WTC11 (cell line): ENCODE measurements at regions not wholly inside any gene's neighbourhood (a gene's known extent, or its start where the extent isn't known, plus 50 kb on each side); places are given as distances from the start of the nearest gene placed in this dataset.

Experiments used
- CREM ChIP-seq: sonication (generic); formaldehyde crosslinking; IDR thresholded peaks from 2 replicates; pipeline ENCODE4 v1.8.1; 2022; ENCODE audit warnings: mild to moderate bottlenecking, missing genetic modification reagents, moderate library complexity
- E2F4 ChIP-seq: sonication (generic); formaldehyde crosslinking; IDR thresholded peaks from 2 replicates; pipeline ENCODE4 v1.8.1; 2022; ENCODE audit warnings: low read depth, mild to moderate bottlenecking, moderate library complexity, missing genetic modification reagents, borderline replicate concordance
- ESRRA ChIP-seq: sonication (generic); formaldehyde crosslinking; IDR thresholded peaks from 2 replicates; pipeline ENCODE4 v1.8.1; 2022; ENCODE audit warnings: mild to moderate bottlenecking, missing genetic modification reagents, borderline replicate concordance
- ETV6 ChIP-seq: sonication (generic); formaldehyde crosslinking; IDR thresholded peaks from 2 replicates; pipeline ENCODE4 v1.8.1; 2022; ENCODE audit warnings: mild to moderate bottlenecking, missing genetic modification reagents
- TP53 ChIP-seq: sonication (generic); formaldehyde crosslinking; IDR thresholded peaks from 2 replicates; pipeline ENCODE4 v1.8.1; 2023; ENCODE audit warnings: mild to moderate bottlenecking, missing genetic modification reagents
- USF2 ChIP-seq: sonication (generic); formaldehyde crosslinking; IDR thresholded peaks from 2 replicates; pipeline ENCODE4 v1.8.1; 2023; ENCODE audit warnings: mild to moderate bottlenecking, missing genetic modification reagents, moderate library complexity
- ZBTB43 ChIP-seq: sonication (generic); formaldehyde crosslinking; IDR thresholded peaks from 2 replicates; pipeline ENCODE4 v1.8.1; 2023; ENCODE audit warnings: mild to moderate bottlenecking, missing genetic modification reagents
- ZNF138 ChIP-seq: sonication (generic); formaldehyde crosslinking; conservative IDR thresholded peaks from 2 replicates; pipeline ENCODE4 v1.8.1; 2022; ENCODE audit warnings: mild to moderate bottlenecking, moderate library complexity, missing genetic modification reagents
- TF ChIP-seq, protein P1 (sequence below): sonication (generic); formaldehyde crosslinking; IDR thresholded peaks from 2 replicates; pipeline ENCODE4 v1.8.0; 2022; ENCODE audit warnings: mild to moderate bottlenecking, missing genetic modification reagents
- TF ChIP-seq, protein P2 (sequence below): fragments of 200-600 bp; IDR thresholded peaks from 2 replicates; pipeline ENCODE4 v1.8.0; 2022; ENCODE audit warnings: antibody characterized with exemption
- TF ChIP-seq, protein P3 (sequence below): sonication (generic); formaldehyde crosslinking; IDR thresholded peaks from 2 replicates; pipeline ENCODE4 v1.8.0; 2022; ENCODE audit warnings: mild to moderate bottlenecking, missing genetic modification reagents

DNA sequence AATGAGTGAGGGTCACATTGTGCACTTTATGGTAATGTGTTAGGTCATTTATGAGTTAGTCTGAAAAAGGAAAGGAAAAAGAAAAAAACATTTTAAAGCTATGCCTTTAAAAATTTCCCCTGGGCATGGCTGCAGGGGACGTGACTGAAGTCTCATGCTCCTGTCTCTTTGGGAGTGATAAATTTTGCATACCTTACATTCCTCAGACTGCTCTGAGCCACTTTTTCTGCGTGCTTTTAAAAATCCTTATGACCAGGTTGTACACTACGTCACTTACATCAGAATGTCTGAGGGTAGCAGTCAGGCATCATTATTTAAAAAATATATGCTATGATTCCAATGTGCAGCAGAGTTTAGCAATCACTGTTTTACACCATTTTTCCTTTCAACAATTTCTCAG lies 121.2 kb downstream of the RFPL4B start:
- TF ChIP-seq, protein P1, sequence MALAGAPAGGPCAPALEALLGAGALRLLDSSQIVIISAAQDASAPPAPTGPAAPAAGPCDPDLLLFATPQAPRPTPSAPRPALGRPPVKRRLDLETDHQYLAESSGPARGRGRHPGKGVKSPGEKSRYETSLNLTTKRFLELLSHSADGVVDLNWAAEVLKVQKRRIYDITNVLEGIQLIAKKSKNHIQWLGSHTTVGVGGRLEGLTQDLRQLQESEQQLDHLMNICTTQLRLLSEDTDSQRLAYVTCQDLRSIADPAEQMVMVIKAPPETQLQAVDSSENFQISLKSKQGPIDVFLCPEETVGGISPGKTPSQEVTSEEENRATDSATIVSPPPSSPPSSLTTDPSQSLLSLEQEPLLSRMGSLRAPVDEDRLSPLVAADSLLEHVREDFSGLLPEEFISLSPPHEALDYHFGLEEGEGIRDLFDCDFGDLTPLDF = no peak
- TF ChIP-seq USF2 (CRISPR knock-in tag) = no peak
- TF ChIP-seq, protein P2, sequence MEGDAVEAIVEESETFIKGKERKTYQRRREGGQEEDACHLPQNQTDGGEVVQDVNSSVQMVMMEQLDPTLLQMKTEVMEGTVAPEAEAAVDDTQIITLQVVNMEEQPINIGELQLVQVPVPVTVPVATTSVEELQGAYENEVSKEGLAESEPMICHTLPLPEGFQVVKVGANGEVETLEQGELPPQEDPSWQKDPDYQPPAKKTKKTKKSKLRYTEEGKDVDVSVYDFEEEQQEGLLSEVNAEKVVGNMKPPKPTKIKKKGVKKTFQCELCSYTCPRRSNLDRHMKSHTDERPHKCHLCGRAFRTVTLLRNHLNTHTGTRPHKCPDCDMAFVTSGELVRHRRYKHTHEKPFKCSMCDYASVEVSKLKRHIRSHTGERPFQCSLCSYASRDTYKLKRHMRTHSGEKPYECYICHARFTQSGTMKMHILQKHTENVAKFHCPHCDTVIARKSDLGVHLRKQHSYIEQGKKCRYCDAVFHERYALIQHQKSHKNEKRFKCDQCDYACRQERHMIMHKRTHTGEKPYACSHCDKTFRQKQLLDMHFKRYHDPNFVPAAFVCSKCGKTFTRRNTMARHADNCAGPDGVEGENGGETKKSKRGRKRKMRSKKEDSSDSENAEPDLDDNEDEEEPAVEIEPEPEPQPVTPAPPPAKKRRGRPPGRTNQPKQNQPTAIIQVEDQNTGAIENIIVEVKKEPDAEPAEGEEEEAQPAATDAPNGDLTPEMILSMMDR = no peak
- no peak for TF ChIP-seq ZBTB43 (CRISPR knock-in tag)
- no peak for TF ChIP-seq ESRRA (CRISPR knock-in tag)
- TF ChIP-seq, protein P3, sequence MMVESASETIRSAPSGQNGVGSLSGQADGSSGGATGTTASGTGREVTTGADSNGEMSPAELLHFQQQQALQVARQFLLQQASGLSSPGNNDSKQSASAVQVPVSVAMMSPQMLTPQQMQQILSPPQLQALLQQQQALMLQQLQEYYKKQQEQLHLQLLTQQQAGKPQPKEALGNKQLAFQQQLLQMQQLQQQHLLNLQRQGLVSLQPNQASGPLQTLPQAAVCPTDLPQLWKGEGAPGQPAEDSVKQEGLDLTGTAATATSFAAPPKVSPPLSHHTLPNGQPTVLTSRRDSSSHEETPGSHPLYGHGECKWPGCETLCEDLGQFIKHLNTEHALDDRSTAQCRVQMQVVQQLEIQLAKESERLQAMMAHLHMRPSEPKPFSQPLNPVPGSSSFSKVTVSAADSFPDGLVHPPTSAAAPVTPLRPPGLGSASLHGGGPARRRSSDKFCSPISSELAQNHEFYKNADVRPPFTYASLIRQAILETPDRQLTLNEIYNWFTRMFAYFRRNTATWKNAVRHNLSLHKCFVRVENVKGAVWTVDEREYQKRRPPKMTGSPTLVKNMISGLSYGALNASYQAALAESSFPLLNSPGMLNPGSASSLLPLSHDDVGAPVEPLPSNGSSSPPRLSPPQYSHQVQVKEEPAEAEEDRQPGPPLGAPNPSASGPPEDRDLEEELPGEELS (CRISPR knock-in tag) = no peak
- no peak for TF ChIP-seq TP53
- TF ChIP-seq ZNF138 = no peak
- no peak for TF ChIP-seq E2F4 (CRISPR knock-in tag)
- TF ChIP-seq CREM = no peak
- no peak for TF ChIP-seq ETV6 (CRISPR knock-in tag)
